ENCODE measurements at regions not wholly inside any gene's neighbourhood (a gene's known extent, or its start where the extent isn't known, plus 50 kb on each side); places are given as distances from the start of the nearest gene placed in this dataset.

- CTCF ChIA-PET, result interaction anchor here (1.0 kb wide), 1 partner anchor 144 kb away, joined by 3 read pairs; no protein-coding TSS in a partner anchor
- FAIRE-seq (no peak), ATAC-seq (no peak)
Observed at GRCh38 chr16:86373276-86373901, 136.9 kb upstream of the FOXF1 start.

DNA sequence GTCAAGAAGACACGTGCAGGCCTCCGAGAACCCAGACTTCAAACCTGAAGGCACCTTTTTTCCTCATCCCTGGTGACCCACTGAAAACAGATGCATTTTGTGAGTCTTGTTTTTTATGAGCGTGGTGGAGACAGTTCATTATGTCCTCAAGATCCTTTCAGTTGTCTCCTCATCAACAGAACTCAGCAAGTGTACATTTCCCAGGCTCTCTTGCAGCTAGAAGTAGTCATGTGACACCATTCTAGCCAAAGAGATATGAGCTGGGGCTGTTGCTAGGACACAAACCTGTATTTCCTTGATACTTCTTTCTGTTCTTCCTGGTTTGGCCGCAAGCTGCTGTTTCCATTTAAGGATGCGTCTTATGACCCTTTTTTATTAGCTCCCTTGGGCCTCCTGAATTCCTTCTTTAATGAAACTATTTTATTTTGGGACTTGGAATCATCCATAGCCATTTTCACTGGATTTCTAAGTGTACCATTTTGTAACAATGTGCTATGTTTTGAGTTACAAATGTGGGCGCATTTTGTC lies 135.7 kb upstream of the FOXF1 start:
- H3K4me1 ChIP-seq, result no peaks in the 10 kb centered on the region
- peaks cover 20% of the 10 kb centered on the region for H3K9me3 ChIP-seq
- FAIRE-seq (no peak), ATAC-seq (no peak), DNase-seq (ENCODE audit: low read depth in 1 of 2, low spot score in 1 of 2) (no peak)
- WGBS (ENCODE audit: missing lambda C conversion rate), result 56% methylated on average over 6 of the region's 6 CpGs
- ChIA-PET CTCF (interaction anchor here (1.2 kb wide), 1 partner anchor 146 kb away, joined by 3 read pairs; no protein-coding TSS in a partner anchor), POLR2A (no interaction called here)
- H3K4me3 ChIP-seq, result no peak overlapping the region
- H3K4me2 ChIP-seq, result no peak overlapping the region
- no peak overlapping the region for H3K27ac ChIP-seq
- TF ChIP-seq NFE2L2 (conservative IDR thresholded peaks at IDR 0.05; ENCODE audit: low read length) (no peak), EHMT2 (IDR thresholded peaks at IDR 0.05; ENCODE audit: low read depth) (no peak), HMGXB4 (CRISPR knock-in tag; IDR thresholded peaks at IDR 0.05; ENCODE audit: borderline replicate concordance) (no peak), CBX8 (IDR thresholded peaks at IDR 0.05) (no peak), ZSCAN20 (CRISPR knock-in tag; IDR thresholded peaks at IDR 0.05) (no peak), SMC3 (IDR thresholded peaks at IDR 0.05) (no peak), EHF (CRISPR knock-in tag; IDR thresholded peaks at IDR 0.05) (no peak), JUNB (IDR thresholded peaks at IDR 0.05) (no peak), HEYL (CRISPR knock-in tag; IDR thresholded peaks at IDR 0.05) (no peak), HOXB5 (CRISPR knock-in tag; IDR thresholded peaks at IDR 0.05) (no peak), MYC (IDR thresholded peaks at IDR 0.05; ENCODE audit: borderline replicate concordance, low read length) (no peak), TFCP2L1 (CRISPR knock-in tag; IDR thresholded peaks at IDR 0.05) (no peak), CTCF (IDR thresholded peaks at IDR 0.05) (no peak), REST (IDR thresholded peaks at IDR 0.05) (no peak)
- TF ChIP-seq, protein P1, sequence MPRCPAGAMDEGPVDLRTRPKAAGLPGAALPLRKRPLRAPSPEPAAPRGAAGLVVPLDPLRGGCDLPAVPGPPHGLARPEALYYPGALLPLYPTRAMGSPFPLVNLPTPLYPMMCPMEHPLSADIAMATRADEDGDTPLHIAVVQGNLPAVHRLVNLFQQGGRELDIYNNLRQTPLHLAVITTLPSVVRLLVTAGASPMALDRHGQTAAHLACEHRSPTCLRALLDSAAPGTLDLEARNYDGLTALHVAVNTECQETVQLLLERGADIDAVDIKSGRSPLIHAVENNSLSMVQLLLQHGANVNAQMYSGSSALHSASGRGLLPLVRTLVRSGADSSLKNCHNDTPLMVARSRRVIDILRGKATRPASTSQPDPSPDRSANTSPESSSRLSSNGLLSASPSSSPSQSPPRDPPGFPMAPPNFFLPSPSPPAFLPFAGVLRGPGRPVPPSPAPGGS (IDR thresholded peaks at IDR 0.05), result no peak

More at GRCh38 chr16:86373276-86373901, 136.9 kb upstream of the FOXF1 start:
- Histone ChIP-seq H3K4me3 (no peak overlapping the region), H3K27ac (no peak overlapping the region), H3K9me3 (peaks cover 20% of the 10 kb centered on the region), H3K4me2 (no peak overlapping the region), H3K4me1 (no peaks in the 10 kb centered on the region)
- WGBS (ENCODE audit: missing lambda C conversion rate), result 19% methylated on average over 13 of the region's 16 CpGs
- POLR2A ChIA-PET, result no interaction called here
- TF ChIP-seq HOXB5 (CRISPR knock-in tag; IDR thresholded peaks at IDR 0.05) (no peak), RARB (CRISPR knock-in tag; IDR thresholded peaks at IDR 0.05) (no peak), NR3C1 (IDR thresholded peaks at IDR 0.05) (no peak), POLR2AphosphoS2 (conservative IDR thresholded peaks at IDR 0.05; ENCODE audit: low read length) (no peak), PHF8 (IDR thresholded peaks at IDR 0.05; ENCODE audit: borderline replicate concordance, low read depth) (no peak), REST (IDR thresholded peaks at IDR 0.05) (no peak)
- no peak for DNase-seq (ENCODE audit: low read depth in 1 of 2, low spot score in 1 of 2)

Data from A549 (cell line).